SK-N-SH treated with all-trans-retinoic acid at 6 μM for 48 hours (cell line): ENCODE measurements at regions not wholly inside any gene's neighbourhood (a gene's known extent, or its start where the extent isn't known, plus 50 kb on each side); places are given as distances from the start of the nearest gene placed in this dataset.
A peak's percentile ranks its signal among the peaks of the same experiment; 100 is the strongest.
"Not testable (repeated sequence)": the region's sequence is repeated elsewhere in the genome, so short reads cannot be mapped to it uniquely, and the experiment has no call there.

ENCODE experiments used
- ATAC-seq: fragments of 200-7000 bp; cut with Tn5 transposase; 3 replicates; pipeline ENCODE4 v1.9.1; 2020; ENCODE audit warnings: mild to moderate bottlenecking, moderate library complexity
- CREB5 ChIP-seq: fragments of 250-450 bp; sonication (Bioruptor Pico); IDR thresholded peaks from 2 replicates; pipeline ENCODE4 v1.5.1; 2020; ENCODE audit warnings: low read depth, mild to moderate bottlenecking, moderate library complexity
- CSRNP3 ChIP-seq: fragments of 250-450 bp; sonication (Bioruptor Pico); IDR thresholded peaks from 2 replicates; pipeline ENCODE4 v1.5.1; 2021; ENCODE audit warnings: mild to moderate bottlenecking, moderate library complexity
- ESRRG ChIP-seq: fragments of 250-450 bp; sonication (Bioruptor Pico); IDR thresholded peaks from 2 replicates; pipeline ENCODE4 v1.6.1; 2021; ENCODE audit warnings: mild to moderate bottlenecking
- ISL1 ChIP-seq: fragments of 250-450 bp; sonication (Bioruptor Pico); IDR thresholded peaks from 2 replicates; pipeline ENCODE4 v2.1.2; 2022; ENCODE audit warnings: mild to moderate bottlenecking, moderate library complexity
- OSR1 ChIP-seq: fragments of 250-450 bp; sonication (Bioruptor Pico); IDR thresholded peaks from 2 replicates; pipeline ENCODE4 v1.8.0; 2022; ENCODE audit warnings: moderate library complexity, mild to moderate bottlenecking, inconsistent platforms
- PATZ1 ChIP-seq: fragments of 250-450 bp; sonication (Bioruptor Pico); IDR thresholded peaks from 2 replicates; pipeline ENCODE4 v1.8.0; 2020; ENCODE audit warnings: mild to moderate bottlenecking, moderate library complexity, borderline replicate concordance
- PPARA ChIP-seq: fragments of 250-450 bp; sonication (Bioruptor Pico); IDR thresholded peaks from 2 replicates; pipeline ENCODE4 v1.5.0; 2020; ENCODE audit warnings: mild to moderate bottlenecking, borderline replicate concordance
- RARB ChIP-seq: fragments of 250-450 bp; sonication (Bioruptor Pico); IDR thresholded peaks from 2 replicates; pipeline ENCODE4 v1.8.0; 2021; ENCODE audit warnings: mild to moderate bottlenecking, moderate library complexity
- TCF4 ChIP-seq: fragments of 250-450 bp; sonication (Bioruptor Pico); IDR thresholded peaks from 2 replicates; pipeline ENCODE4 v1.8.0; 2021; ENCODE audit warnings: mild to moderate bottlenecking, moderate library complexity, borderline replicate concordance
- TOX ChIP-seq: fragments of 250-450 bp; sonication (Bioruptor Pico); IDR thresholded peaks from 2 replicates; pipeline ENCODE4 v1.8.0; 2021; ENCODE audit warnings: mild to moderate bottlenecking, moderate library complexity, borderline replicate concordance
- TSHZ2 ChIP-seq: fragments of 250-450 bp; sonication (Bioruptor Pico); IDR thresholded peaks from 2 replicates; pipeline ENCODE4 v1.5.0; 2020; ENCODE audit warnings: mild to moderate bottlenecking, moderate library complexity
- ZC3H10 ChIP-seq: fragments of 250-450 bp; sonication (Bioruptor Pico); IDR thresholded peaks from 2 replicates; pipeline ENCODE4 v1.5.1; 2021; ENCODE audit warnings: mild to moderate bottlenecking, moderate library complexity
- ZFP30 ChIP-seq: fragments of 450-650 bp; formaldehyde crosslinking; IDR thresholded peaks from 2 replicates; pipeline ENCODE4 v1.5.0; 2022; ENCODE audit warnings: mild to moderate bottlenecking, moderate library complexity
- ZNF565 ChIP-seq: fragments of 450-650 bp; formaldehyde crosslinking; conservative IDR thresholded peaks from 2 replicates; pipeline ENCODE4 v1.5.0; 2020; ENCODE audit warnings: low read depth, mild to moderate bottlenecking, moderate library complexity

DNA sequence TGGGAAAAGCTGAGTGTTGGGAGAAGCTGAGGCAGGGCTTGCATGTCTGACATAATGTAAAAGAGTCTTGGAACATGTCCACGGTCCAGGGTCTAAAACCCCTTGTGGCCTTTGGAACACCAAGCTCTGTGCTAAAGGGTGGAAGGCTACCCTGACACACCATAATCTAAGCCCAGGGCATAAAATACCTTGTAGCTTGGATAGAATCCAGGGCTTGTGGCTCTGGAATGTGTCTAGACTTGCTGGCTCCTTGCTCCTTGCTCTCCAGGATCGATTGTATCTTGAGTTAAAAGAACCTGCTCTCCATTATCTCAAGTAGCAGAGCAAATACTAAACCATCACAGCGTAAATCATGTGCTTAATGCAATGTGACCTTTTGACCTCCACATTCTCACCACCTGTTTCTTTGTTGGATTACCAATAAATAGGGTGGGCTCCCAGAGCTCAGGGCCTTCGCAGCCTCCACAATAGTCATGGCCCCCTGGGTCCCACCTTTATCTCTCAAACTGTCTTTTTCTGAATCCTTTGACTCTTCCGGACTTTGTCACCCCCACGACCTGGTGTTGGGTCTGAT is 232.6 kb upstream of the CHORDC1 start:
- not testable (repeated sequence) for ATAC-seq
- TF ChIP-seq ISL1 (CRISPR knock-in tag): peak; percentile 61

DNA sequence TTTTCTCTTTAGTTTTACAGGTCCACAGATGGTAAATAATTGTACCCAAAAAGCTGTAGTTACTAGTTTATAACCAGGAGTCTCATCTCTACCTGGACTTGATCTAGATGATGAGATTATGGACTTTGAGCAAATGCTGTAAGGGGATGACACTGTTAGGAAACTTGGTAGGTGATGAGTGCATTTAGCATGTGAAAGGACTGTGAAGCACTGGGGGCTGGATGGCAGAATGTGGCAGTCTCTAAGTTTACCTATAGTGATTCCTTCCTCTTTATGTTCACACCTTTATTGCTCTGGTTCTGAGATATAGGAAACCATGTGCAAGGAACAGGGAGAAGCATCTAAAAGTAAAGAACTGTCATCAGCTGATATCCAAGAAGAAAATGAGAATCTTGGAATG is 230.7 kb upstream of the CHORDC1 start:
- no peak for ATAC-seq
- TF ChIP-seq RARB (CRISPR knock-in tag): no peak
- TF ChIP-seq TSHZ2: no peak
- TF ChIP-seq TOX (CRISPR knock-in tag): no peak
- no peak for TF ChIP-seq PPARA (CRISPR knock-in tag)
- no peak for TF ChIP-seq PATZ1 (CRISPR knock-in tag)
- no peak for TF ChIP-seq ZC3H10
- TF ChIP-seq OSR1 (CRISPR knock-in tag): no peak

DNA sequence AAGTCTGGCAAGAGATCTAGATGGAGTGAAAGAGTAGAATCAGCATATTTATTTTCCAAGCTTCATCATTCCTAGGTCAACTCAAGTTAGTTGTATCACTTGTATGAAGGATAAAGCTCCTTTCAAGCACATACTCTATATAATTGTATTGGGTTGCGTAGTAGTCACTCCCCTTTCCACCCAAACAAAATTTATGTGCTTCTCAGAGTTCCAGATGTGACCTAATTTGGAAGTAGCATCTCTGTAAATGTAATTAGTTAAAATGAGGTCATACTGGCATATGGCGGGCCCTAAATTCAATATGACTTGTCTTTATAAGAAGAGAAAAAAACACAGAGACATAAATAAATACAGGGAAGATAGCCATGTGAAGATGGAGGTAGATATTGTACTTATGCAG is 226.8 kb upstream of the CHORDC1 start:
- ATAC-seq: no peak
- peak; percentile 41; the same call in 1 of the 2 replicates for TF ChIP-seq CREB5
- TF ChIP-seq ZFP30: no peak
- no peak for TF ChIP-seq OSR1 (CRISPR knock-in tag)
- 0 out of 2 replicates have a peak, but pooled peaks have one; percentile 24 for TF ChIP-seq TSHZ2
- TF ChIP-seq TCF4 (CRISPR knock-in tag): peak; percentile 62; the same call in 1 of the 2 replicates
- no peak for TF ChIP-seq ESRRG (CRISPR knock-in tag)
- no peak for TF ChIP-seq PPARA (CRISPR knock-in tag)
- TF ChIP-seq, all 23 proteins: peak for 3

DNA sequence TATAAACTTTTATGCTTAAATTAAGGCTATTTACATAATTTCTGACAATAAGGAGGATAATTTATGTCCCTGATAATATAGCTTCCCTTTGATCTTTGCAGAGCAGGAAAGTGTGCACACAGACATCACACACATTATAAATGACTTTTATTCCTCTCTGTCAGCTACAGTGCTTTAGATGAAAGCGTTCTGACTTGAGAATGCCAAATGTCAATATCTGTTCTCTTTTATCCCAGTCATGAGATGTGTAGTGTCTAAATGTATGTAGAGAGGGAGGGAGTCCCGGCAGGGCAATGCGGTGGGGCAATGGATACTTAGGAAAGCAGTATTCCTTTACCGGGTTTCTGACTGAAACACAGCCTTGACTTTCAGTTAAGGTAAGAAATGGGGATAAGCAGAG is 225.4 kb upstream of the CHORDC1 start:
- no peak for ATAC-seq

More for the DNA sequence above, 225.4 kb upstream of the CHORDC1 start:
- no peak for TF ChIP-seq CSRNP3 (CRISPR knock-in tag)
- no peak for TF ChIP-seq ZNF565
- no peak for TF ChIP-seq RARB (CRISPR knock-in tag)
- TF ChIP-seq CREB5: no peak
- TF ChIP-seq, all 23 proteins: peak for 0
